ENCODE measurements at regions not wholly inside any gene's neighbourhood (a gene's known extent, or its start where the extent isn't known, plus 50 kb on each side); places are given as distances from the start of the nearest gene placed in this dataset.

- no peak for DNase-seq (ENCODE audit: low read depth in 2 of 2)
Observed at GRCh38 chr2:177010861-177011260, 201.7 kb upstream of the HNRNPA3 start.

DNA sequence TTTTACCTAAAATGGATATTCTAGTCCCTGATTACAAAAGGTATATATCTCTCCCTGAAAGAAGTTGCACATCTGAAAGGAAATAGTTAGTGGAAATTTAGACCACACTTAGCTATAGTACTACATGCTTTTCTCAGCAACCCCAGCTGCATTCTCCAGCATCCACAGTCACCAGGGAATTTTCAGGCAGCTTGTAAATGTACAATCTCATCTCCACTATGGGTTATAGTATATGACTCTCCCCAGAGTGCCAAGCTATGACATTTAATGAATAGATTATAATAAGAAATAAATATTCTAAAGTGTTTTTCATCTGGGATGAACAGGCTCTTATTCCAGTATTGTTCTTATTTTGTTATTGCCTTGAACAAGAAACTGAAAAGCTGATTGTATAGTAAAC lies 197.6 kb upstream of the HNRNPA3 start:
- no peak for DNase-seq (ENCODE audit: low read depth in 2 of 2)

GRCh38 chr2:177015356-177015923 lies 197.2 kb upstream of the HNRNPA3 start:
- DNase-seq (ENCODE audit: low read depth in 2 of 2), result no peak

DNA sequence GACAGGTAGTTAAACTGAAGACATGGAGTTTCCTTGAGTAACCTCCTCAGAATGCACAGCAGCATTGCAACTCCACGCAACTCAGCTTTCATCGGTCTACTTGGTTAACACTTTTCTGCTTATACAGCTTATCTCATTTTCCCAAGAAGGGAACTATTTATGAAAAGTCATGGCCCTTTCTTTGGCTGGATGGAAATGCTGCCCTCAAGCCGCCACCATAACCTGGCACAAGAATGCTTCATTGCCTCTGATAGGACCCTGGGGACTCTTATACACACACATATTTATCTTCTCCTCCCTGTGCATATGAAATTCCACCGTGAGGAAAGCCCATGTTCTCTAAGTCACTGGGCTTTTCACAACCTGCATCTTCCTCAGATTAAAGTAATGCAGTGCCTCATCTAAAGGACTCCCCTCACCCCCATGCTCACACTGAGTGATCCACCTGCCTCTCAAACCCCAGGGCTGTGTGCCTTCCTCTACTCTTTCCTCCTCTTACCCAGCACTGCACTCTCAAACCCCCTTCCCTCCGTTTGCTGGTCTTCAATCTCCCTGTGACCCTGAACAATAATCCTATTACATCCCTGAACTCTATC lies 192.0 kb upstream of the HNRNPA3 start:
- DNase-seq (ENCODE audit: low read depth in 2 of 2), result no peak

- DNase-seq (ENCODE audit: low read depth in 2 of 2), result no peak
Observed at GRCh38 chr2:177021706-177022343, 190.8 kb upstream of the HNRNPA3 start.

DNA sequence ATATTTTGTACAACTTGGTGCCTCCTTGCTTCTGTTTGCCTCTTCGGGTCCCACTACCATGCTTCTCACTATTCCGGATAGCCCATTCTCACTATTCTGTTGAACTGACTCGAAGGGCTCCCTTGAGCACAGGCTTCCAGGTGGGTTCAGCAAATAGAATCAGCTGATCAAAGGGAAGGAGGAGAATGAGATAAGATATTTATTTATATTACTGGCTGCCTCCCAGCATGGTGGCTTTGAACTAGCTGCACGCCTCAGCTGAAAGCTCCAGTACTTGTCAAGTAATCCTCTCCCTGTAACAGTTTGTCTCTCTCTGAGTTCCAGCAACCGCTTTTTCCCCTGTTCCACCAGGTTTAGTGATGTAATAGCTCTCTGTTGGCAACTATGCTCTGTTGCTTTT lies 187.8 kb upstream of the HNRNPA3 start:
- no peak for DNase-seq (ENCODE audit: low read depth in 2 of 2)

- DNase-seq (ENCODE audit: low read depth in 2 of 2), result no peak
Observed at GRCh38 chr2:177026253-177026652, 186.3 kb upstream of the HNRNPA3 start.

GRCh38 chr2:177026956-177027355 lies 185.6 kb upstream of the HNRNPA3 start:
- DNase-seq (ENCODE audit: low read depth in 2 of 2), result no peak

GRCh38 chr2:177028296-177028695 lies 184.3 kb upstream of the HNRNPA3 start:
- DNase-seq (ENCODE audit: low read depth in 2 of 2), result no peak

DNA sequence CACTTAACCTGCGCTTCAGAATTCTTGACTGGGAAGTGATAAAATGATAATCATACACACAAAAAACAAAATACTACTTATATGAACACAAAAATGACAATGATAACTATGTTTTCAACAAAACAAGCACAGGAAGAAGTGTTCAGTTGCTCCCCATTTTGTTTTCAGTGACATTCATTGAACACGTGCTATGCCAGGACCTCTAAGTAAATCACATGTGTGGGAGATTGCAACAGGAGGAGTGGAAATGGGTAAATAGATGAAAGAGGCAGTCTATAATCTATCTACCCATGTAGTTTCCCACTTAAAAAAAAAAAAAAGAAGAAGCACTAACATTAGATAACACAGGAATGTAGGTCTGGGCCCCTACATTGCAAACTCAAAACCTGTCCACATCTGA lies 183.5 kb upstream of the HNRNPA3 start:
- no peak for DNase-seq (ENCODE audit: low read depth in 2 of 2)

DNA sequence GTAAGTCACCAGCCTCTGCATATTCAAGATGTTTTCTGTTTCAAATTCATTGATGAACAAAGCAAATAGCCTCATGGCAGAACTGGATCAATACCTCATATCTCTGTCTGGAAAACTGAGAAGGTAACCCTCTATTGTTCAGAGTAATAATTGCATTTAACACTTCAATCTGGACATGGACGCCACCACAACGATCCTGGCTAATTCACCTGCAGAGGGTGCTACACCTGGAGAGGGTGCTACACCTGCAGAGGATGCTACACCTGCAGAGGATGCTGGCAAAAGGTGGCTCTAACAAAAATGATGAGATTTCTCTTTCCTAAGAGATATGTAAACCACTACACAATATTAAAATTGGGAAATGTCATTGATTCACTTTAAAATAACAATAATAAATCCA lies 183.1 kb upstream of the HNRNPA3 start:
- no peak for DNase-seq (ENCODE audit: low read depth in 2 of 2)

GRCh38 chr2:177029901-177030300 lies 182.7 kb upstream of the HNRNPA3 start:
- no peak for DNase-seq (ENCODE audit: low read depth in 2 of 2)

DNA sequence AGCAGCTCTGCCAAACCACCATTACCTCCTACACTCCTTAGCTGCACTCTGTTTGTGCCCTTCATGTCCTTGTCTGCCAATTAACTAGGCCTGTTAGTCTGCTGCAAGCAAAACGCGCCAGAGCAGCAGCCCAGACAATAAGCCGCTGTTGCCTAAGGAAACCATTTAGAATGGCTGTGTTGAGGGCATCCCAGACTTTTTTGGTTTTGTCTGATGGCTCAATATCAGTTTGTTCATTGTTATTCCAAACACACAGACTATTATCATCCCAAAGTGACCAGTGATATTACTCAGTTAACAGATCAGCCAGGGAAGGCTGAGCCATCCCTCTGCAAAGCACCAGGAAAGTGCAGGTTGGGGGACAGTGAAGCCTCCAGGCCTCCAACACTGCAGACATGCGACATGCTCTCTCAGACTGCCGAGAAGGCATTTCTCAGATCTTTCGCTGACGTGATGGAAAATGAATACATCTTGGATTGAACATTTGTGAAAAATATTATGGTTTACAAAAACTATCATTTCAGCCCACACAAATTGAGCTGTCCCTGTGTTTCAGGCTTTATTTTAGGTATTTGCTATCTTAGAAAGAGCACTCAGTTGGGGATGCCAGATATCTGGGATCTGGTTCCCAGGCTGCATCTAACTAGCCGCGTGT lies 182.0 kb upstream of the HNRNPA3 start:
- no peak for DNase-seq (ENCODE audit: low read depth in 2 of 2)

DNA sequence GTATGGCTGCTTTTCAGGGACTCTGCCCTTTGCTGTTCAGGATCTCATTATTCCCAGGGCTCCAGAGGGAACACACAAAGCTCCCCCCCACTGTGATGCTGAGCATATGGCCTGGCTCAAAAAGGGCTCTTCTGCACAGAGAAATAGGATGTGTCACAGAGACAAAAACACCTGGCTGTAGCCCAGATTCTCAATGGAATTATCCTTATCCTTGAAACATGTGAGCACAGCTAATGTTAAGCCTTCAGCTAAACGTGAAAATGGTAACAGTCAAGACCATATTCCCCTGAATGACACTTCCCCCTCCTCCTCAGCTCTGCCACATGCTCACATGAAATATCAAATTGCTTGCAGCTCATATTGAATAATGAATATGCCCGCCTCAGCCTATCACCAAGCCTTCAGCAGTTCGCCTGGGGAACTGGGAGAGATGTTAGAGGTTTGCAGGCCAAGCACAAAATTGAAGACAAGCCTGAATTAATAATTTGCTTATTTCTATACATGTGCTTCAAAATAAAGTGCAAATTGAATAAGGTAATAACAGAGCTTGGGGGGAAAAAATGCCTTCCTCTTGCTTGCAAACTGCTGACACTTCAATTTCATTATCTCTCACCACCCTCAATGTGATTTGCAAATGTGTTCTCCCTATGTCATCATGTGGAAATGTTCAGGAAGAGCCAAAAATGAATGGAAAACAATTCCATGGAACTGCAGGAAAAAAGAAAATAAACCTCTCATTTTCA lies 181.0 kb upstream of the HNRNPA3 start:
- DNase-seq (ENCODE audit: low read depth in 2 of 2), result no peak

DNA sequence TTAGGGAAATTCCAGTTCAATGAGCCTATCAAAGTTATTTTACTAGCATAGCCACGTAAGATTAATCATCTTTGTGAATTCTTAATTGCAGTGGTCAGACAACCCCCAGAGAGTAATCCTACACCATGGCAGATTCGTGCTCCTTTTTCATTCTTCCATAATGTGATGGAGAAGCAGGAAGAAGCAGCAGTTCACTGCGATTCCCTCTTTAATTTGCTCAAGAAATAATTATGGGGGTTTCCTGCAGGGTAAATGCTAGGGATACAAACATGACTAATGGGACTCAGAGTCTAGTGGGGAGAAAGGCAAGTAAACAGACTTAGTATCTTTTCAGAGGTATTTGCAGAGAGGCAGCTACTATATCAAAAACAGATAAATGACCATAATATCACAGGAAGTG lies 175.8 kb upstream of the HNRNPA3 start:
- no peak for DNase-seq (ENCODE audit: low read depth in 2 of 2)

DNA sequence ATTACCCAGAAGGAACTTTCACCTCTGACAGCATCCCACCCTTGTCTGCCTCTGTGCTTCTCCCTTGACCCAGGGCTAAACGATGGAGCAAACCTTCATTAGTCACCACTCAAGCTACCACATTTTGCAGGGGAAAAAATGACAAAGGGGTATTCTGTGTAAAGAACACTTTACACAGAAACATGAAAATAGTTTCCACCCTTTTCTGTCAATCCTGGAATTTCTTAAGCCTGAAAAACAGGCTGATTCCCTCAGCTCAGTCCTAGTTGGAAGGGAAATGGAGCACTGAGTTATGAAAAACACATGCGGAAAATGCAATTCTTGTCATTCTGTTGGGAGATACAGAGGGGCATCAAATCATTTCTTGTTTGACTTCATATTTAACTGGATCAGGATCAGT lies 175.0 kb upstream of the HNRNPA3 start:
- no peak for DNase-seq (ENCODE audit: low read depth in 2 of 2)

GRCh38 chr2:177038787-177039484 lies 173.7 kb upstream of the HNRNPA3 start:
- peak; percentile 59 to 65 for DNase-seq (ENCODE audit: low read depth in 2 of 2)

DNA sequence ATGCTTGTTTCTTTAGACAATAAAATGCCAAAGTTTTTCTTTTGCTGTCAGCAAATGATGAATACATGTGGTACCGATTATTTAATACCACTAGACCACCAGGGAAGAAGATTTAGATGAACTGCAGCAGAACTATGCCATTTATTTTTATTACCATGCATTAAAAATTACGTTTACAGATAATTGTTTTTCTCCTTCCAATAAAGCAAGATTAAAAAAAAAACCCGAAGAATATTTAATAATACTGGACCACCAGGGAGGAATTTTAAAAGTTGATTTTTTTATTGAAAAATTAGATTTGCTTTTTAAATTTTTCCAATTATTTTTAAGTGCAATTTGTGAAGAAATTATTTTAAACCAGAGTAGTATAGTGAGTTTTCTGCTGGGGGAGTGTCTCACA lies 170.3 kb upstream of the HNRNPA3 start:
- no peak for DNase-seq (ENCODE audit: low read depth in 2 of 2)

DNA sequence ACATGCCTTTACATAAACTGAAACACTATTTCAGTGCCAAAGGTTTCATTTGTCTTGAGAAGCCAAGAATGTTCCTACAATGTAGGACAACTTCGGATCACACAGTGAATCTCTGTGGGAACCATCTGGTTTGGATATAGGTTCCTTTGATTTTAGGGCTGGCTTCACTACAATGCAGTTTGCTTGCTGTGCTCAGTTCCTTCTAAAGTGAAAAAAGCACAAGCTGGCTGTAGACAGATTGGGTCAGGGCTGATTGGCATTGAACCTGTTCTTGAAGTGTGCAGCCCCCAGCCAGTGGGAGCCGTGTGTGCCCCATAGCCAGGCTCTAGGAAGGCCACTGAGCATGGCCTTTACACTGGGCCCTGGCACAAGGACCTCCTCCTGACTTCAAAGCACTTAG lies 167.9 kb upstream of the HNRNPA3 start:
- DNase-seq (ENCODE audit: low read depth in 2 of 2), result no peak

- DNase-seq (ENCODE audit: low read depth in 2 of 2), result no peak
Observed at GRCh38 chr2:177048981-177049380, 163.6 kb upstream of the HNRNPA3 start.

GRCh38 chr2:177051278-177051677 lies 161.3 kb upstream of the HNRNPA3 start:
- no peak for DNase-seq (ENCODE audit: low read depth in 2 of 2)

GRCh38 chr2:177052471-177052870 lies 160.1 kb upstream of the HNRNPA3 start:
- DNase-seq (ENCODE audit: low read depth in 2 of 2), result no peak

All from fibroblast of skin of left quadriceps (primary cell).